ENCODE measurements at regions not wholly inside any gene's neighbourhood (a gene's known extent, or its start where the extent isn't known, plus 50 kb on each side); places are given as distances from the start of the nearest gene placed in this dataset.

- Histone ChIP-seq H3K9ac (ENCODE audit: low read length in 5 of 5) (no peak overlapping the region), H3K27me3 (ENCODE audit: control insufficient read depth in 5 of 5, insufficient read depth in 4 of 5, low read length in 5 of 5) (no peaks in the 10 kb centered on the region), H3K36me3 (ENCODE audit: control insufficient read depth in 5 of 5, insufficient read depth in 5 of 5, low read length in 5 of 5) (no peaks in the 10 kb centered on the region), H3K4me3 (ENCODE audit: low read depth in 1 of 5, low read length in 5 of 5) (no peak overlapping the region), H3K4me1 (ENCODE audit: control insufficient read depth in 5 of 5, insufficient read depth in 5 of 5, low read length in 5 of 5) (peaks cover 0 to 5% (median 0%) of the 10 kb centered on the region in 5 donors), H3K27ac (ENCODE audit: low read depth, low read length) (no peak overlapping the region), H3K9me3 (ENCODE audit: control insufficient read depth in 5 of 5, low read length in 5 of 5) (no peaks in the 10 kb centered on the region)
These were observed 279.0 kb downstream of the MAFB start for GRCh38 chr20:40410028-40410427.

GRCh38 chr20:40397467-40397866 lies 291.6 kb downstream of the MAFB start:
- Histone ChIP-seq H3K4me3 (ENCODE audit: low read depth in 1 of 5, low read length in 5 of 5) (no peak overlapping the region), H3K4me1 (ENCODE audit: control insufficient read depth in 5 of 5, insufficient read depth in 5 of 5, low read length in 5 of 5) (no peaks in the 10 kb centered on the region), H3K9me3 (ENCODE audit: control insufficient read depth in 5 of 5, low read length in 5 of 5) (no peaks in the 10 kb centered on the region), H3K36me3 (ENCODE audit: control insufficient read depth in 5 of 5, insufficient read depth in 5 of 5, low read length in 5 of 5) (no peaks in the 10 kb centered on the region), H3K9ac (ENCODE audit: low read length in 5 of 5) (no peak overlapping the region), H3K27me3 (ENCODE audit: control insufficient read depth in 5 of 5, insufficient read depth in 4 of 5, low read length in 5 of 5) (no peaks in the 10 kb centered on the region), H3K27ac (ENCODE audit: low read depth, low read length) (no peak overlapping the region)

GRCh38 chr20:40393197-40394079 lies 295.6 kb downstream of the MAFB start:
- Histone ChIP-seq H3K27me3 (ENCODE audit: control insufficient read depth in 5 of 5, insufficient read depth in 4 of 5, low read length in 5 of 5) (no peaks in the 10 kb centered on the region), H3K9me3 (ENCODE audit: control insufficient read depth in 5 of 5, low read length in 5 of 5) (no peaks in the 10 kb centered on the region), H3K4me3 (ENCODE audit: low read depth in 1 of 5, low read length in 5 of 5) (no peak overlapping the region), H3K4me1 (ENCODE audit: control insufficient read depth in 5 of 5, insufficient read depth in 5 of 5, low read length in 5 of 5) (no peaks in the 10 kb centered on the region), H3K36me3 (ENCODE audit: control insufficient read depth in 5 of 5, insufficient read depth in 5 of 5, low read length in 5 of 5) (no peaks in the 10 kb centered on the region), H3K27ac (ENCODE audit: low read depth, low read length) (no peak overlapping the region), H3K9ac (ENCODE audit: low read length in 5 of 5) (no peak overlapping the region)

GRCh38 chr20:40390654-40391053 lies 298.4 kb downstream of the MAFB start:
- H3K27me3 ChIP-seq (ENCODE audit: control insufficient read depth in 5 of 5, insufficient read depth in 4 of 5, low read length in 5 of 5): no peaks in the 10 kb centered on the region
- H3K9ac ChIP-seq (ENCODE audit: low read length in 5 of 5): no peak overlapping the region
- peaks cover 0 to 5% (median 3%) of the 10 kb centered on the region in 5 donors for H3K9me3 ChIP-seq (ENCODE audit: control insufficient read depth in 5 of 5, low read length in 5 of 5)
- no peaks in the 10 kb centered on the region for H3K36me3 ChIP-seq (ENCODE audit: control insufficient read depth in 5 of 5, insufficient read depth in 5 of 5, low read length in 5 of 5)
- no peaks in the 10 kb centered on the region for H3K4me1 ChIP-seq (ENCODE audit: control insufficient read depth in 5 of 5, insufficient read depth in 5 of 5, low read length in 5 of 5)
- H3K4me3 ChIP-seq (ENCODE audit: low read depth in 1 of 5, low read length in 5 of 5): no peak overlapping the region
- no peak overlapping the region for H3K27ac ChIP-seq (ENCODE audit: low read depth, low read length)

- H3K4me3 ChIP-seq (ENCODE audit: low read depth in 1 of 5, low read length in 5 of 5): no peak overlapping the region
- no peak overlapping the region for H3K9ac ChIP-seq (ENCODE audit: low read length in 5 of 5)
- peaks cover 0 to 10% (median 4%) of the 10 kb centered on the region in 5 donors for H3K9me3 ChIP-seq (ENCODE audit: control insufficient read depth in 5 of 5, low read length in 5 of 5)
- no peak overlapping the region for H3K27ac ChIP-seq (ENCODE audit: low read depth, low read length)
- no peaks in the 10 kb centered on the region for H3K27me3 ChIP-seq (ENCODE audit: control insufficient read depth in 5 of 5, insufficient read depth in 4 of 5, low read length in 5 of 5)
- H3K36me3 ChIP-seq (ENCODE audit: control insufficient read depth in 5 of 5, insufficient read depth in 5 of 5, low read length in 5 of 5): no peaks in the 10 kb centered on the region
- H3K4me1 ChIP-seq (ENCODE audit: control insufficient read depth in 5 of 5, insufficient read depth in 5 of 5, low read length in 5 of 5): no peaks in the 10 kb centered on the region
These were observed 318.2 kb downstream of the MAFB start for GRCh38 chr20:40370800-40371199.

- Histone ChIP-seq H3K4me3 (ENCODE audit: low read depth in 1 of 5, low read length in 5 of 5) (no peak overlapping the region), H3K9me3 (ENCODE audit: control insufficient read depth in 5 of 5, low read length in 5 of 5) (no peaks in the 10 kb centered on the region), H3K36me3 (ENCODE audit: control insufficient read depth in 5 of 5, insufficient read depth in 5 of 5, low read length in 5 of 5) (no peaks in the 10 kb centered on the region), H3K27ac (ENCODE audit: low read depth, low read length) (no peak overlapping the region), H3K9ac (ENCODE audit: low read length in 5 of 5) (no peak overlapping the region), H3K27me3 (ENCODE audit: control insufficient read depth in 5 of 5, insufficient read depth in 4 of 5, low read length in 5 of 5) (no peaks in the 10 kb centered on the region), H3K4me1 (ENCODE audit: control insufficient read depth in 5 of 5, insufficient read depth in 5 of 5, low read length in 5 of 5) (no peaks in the 10 kb centered on the region)
These were observed 320.2 kb downstream of the MAFB start for GRCh38 chr20:40368876-40369275.

- H3K4me3 ChIP-seq (ENCODE audit: low read depth in 1 of 5, low read length in 5 of 5): no peak overlapping the region
- H3K27me3 ChIP-seq (ENCODE audit: control insufficient read depth in 5 of 5, insufficient read depth in 4 of 5, low read length in 5 of 5): no peaks in the 10 kb centered on the region
- no peak overlapping the region for H3K27ac ChIP-seq (ENCODE audit: low read depth, low read length)
These were observed 327.1 kb downstream of the MAFB start for GRCh38 chr20:40361916-40362315.

GRCh38 chr20:40359131-40359912 lies 329.7 kb downstream of the MAFB start:
- Histone ChIP-seq H3K9me3 (ENCODE audit: control insufficient read depth in 5 of 5, low read length in 5 of 5) (no peaks in the 10 kb centered on the region), H3K36me3 (ENCODE audit: control insufficient read depth in 5 of 5, insufficient read depth in 5 of 5, low read length in 5 of 5) (no peaks in the 10 kb centered on the region), H3K27ac (ENCODE audit: low read depth, low read length) (no peak overlapping the region), H3K4me3 (ENCODE audit: low read depth in 1 of 5, low read length in 5 of 5) (no peak overlapping the region), H3K4me1 (ENCODE audit: control insufficient read depth in 5 of 5, insufficient read depth in 5 of 5, low read length in 5 of 5) (peaks cover 0 to 12% (median 6%) of the 10 kb centered on the region in 5 donors), H3K9ac (ENCODE audit: low read length in 5 of 5) (no peak overlapping the region), H3K27me3 (ENCODE audit: control insufficient read depth in 5 of 5, insufficient read depth in 4 of 5, low read length in 5 of 5) (no peaks in the 10 kb centered on the region)

More at GRCh38 chr20:40361916-40362315, 327.1 kb downstream of the MAFB start:
- Histone ChIP-seq H3K9ac (ENCODE audit: low read length in 5 of 5) (no peak overlapping the region), H3K36me3 (ENCODE audit: control insufficient read depth in 5 of 5, insufficient read depth in 5 of 5, low read length in 5 of 5) (no peaks in the 10 kb centered on the region), H3K4me1 (ENCODE audit: control insufficient read depth in 5 of 5, insufficient read depth in 5 of 5, low read length in 5 of 5) (peaks cover 0 to 9% (median 6%) of the 10 kb centered on the region in 5 donors), H3K9me3 (ENCODE audit: control insufficient read depth in 5 of 5, low read length in 5 of 5) (no peaks in the 10 kb centered on the region)

- Histone ChIP-seq H3K9me3 (ENCODE audit: control insufficient read depth in 5 of 5, low read length in 5 of 5) (no peaks in the 10 kb centered on the region), H3K36me3 (ENCODE audit: control insufficient read depth in 5 of 5, insufficient read depth in 5 of 5, low read length in 5 of 5) (no peaks in the 10 kb centered on the region), H3K4me3 (ENCODE audit: low read depth in 1 of 5, low read length in 5 of 5) (no peak overlapping the region), H3K27ac (ENCODE audit: low read depth, low read length) (no peak overlapping the region), H3K4me1 (ENCODE audit: control insufficient read depth in 5 of 5, insufficient read depth in 5 of 5, low read length in 5 of 5) (peaks cover 0 to 12% (median 6%) of the 10 kb centered on the region in 5 donors), H3K27me3 (ENCODE audit: control insufficient read depth in 5 of 5, insufficient read depth in 4 of 5, low read length in 5 of 5) (no peaks in the 10 kb centered on the region), H3K9ac (ENCODE audit: low read length in 5 of 5) (no peak overlapping the region)
These were observed 334.2 kb downstream of the MAFB start for GRCh38 chr20:40354880-40355279.

- Histone ChIP-seq H3K9me3 (ENCODE audit: control insufficient read depth in 5 of 5, low read length in 5 of 5) (peaks cover 7 to 29% (median 20%) of the 10 kb centered on the region in 5 donors), H3K4me3 (ENCODE audit: low read depth in 1 of 5, low read length in 5 of 5) (no peak overlapping the region), H3K9ac (ENCODE audit: low read length in 5 of 5) (no peak overlapping the region), H3K36me3 (ENCODE audit: control insufficient read depth in 5 of 5, insufficient read depth in 5 of 5, low read length in 5 of 5) (no peaks in the 10 kb centered on the region), H3K27ac (ENCODE audit: low read depth, low read length) (no peak overlapping the region), H3K27me3 (ENCODE audit: control insufficient read depth in 5 of 5, insufficient read depth in 4 of 5, low read length in 5 of 5) (no peaks in the 10 kb centered on the region), H3K4me1 (ENCODE audit: control insufficient read depth in 5 of 5, insufficient read depth in 5 of 5, low read length in 5 of 5) (peaks cover 0 to 3% (median 0%) of the 10 kb centered on the region in 5 donors)
These were observed 345.6 kb downstream of the MAFB start for GRCh38 chr20:40343390-40343789.

Data from subcutaneous abdominal adipose tissue (tissue), 5 donors.